Retinal pigment epithelial cell (primary cell): ENCODE measurements at regions not wholly inside any gene's neighbourhood (a gene's known extent, or its start where the extent isn't known, plus 50 kb on each side); places are given as distances from the start of the nearest gene placed in this dataset.

Experiments
- DNase-seq: peaks from one replicate; pipeline ENCODE4 v3.0.0-alpha.2; 2010; ENCODE audit warnings: low read depth
- H3K4me3 ChIP-seq: 2 replicates; pipeline ENCODE4 v1.5.1; 2011; ENCODE audit warnings: mild to moderate bottlenecking, low read length, control low read depth, moderate library complexity
- TF ChIP-seq, protein P1 (sequence below): conservative IDR thresholded peaks from 2 replicates; pipeline ENCODE4 v1.5.1; 2011; ENCODE audit warnings: low read depth, low read length, control low read depth, inconsistent platforms

DNA sequence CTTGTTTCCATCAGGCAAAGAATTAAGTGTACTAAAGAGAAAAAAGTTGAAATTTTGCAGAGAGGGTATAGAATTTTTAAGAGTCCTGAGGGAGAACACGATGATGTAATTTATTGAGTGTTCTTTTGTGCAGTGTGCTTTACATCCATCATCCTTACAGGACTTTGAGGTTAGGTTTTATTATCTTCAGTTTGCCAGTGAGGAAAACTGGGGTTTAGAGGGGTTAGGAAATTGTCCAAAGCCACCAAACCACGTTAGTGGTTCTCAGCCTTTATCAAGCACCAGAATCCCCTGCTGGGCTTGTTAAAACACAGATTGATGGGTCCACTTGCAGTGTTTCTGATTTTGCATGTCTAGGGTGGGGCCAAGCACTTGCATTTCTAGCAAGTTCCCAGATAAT, 277.5 kb downstream of the KCNS3 start:
- DNase-seq, result no peak
- TF ChIP-seq, protein P1, sequence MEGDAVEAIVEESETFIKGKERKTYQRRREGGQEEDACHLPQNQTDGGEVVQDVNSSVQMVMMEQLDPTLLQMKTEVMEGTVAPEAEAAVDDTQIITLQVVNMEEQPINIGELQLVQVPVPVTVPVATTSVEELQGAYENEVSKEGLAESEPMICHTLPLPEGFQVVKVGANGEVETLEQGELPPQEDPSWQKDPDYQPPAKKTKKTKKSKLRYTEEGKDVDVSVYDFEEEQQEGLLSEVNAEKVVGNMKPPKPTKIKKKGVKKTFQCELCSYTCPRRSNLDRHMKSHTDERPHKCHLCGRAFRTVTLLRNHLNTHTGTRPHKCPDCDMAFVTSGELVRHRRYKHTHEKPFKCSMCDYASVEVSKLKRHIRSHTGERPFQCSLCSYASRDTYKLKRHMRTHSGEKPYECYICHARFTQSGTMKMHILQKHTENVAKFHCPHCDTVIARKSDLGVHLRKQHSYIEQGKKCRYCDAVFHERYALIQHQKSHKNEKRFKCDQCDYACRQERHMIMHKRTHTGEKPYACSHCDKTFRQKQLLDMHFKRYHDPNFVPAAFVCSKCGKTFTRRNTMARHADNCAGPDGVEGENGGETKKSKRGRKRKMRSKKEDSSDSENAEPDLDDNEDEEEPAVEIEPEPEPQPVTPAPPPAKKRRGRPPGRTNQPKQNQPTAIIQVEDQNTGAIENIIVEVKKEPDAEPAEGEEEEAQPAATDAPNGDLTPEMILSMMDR, result no peak
- H3K4me3 ChIP-seq, result no peak overlapping the region

DNA sequence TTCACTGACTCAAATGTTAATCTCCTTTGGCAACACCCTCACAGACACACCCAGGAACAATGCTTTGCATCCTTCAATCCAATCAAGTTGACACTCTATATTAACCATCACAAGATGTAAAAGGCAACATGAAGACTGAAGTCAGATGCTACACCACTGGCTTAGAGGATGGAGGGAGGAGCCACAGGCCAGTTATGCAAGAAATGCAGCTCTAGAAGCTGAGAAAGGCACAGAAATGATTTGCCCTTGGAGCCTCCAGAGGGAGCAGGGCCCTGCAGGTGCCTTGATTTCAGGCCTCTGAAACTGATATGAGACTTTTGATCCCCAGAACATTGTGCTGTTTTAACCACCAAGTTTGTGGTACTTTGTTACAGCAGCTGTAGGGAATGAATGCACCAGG, 276.3 kb downstream of the KCNS3 start:
- no peak for DNase-seq
- TF ChIP-seq, protein P1, result peak; percentile 33
- no peak overlapping the region for H3K4me3 ChIP-seq

DNA sequence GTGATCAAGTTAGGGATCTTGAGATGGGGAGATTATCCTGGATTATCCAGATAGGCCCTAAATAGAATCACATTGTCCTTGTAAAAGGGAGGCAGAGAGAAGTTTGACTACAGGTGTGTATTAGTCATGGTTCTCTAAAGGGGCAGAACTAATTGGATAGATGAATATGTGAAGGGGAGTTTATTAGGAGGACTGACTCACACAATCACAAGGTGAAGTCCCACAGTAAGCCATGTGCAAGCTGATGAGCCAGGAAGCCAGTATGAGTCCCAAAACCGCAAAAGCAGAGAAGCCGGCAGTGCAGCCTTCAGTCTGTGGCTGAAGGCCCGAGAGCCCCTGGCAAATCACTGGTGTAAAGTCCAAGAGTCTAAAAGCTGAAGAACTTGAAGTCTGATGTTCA, 275.8 kb downstream of the KCNS3 start:
- H3K4me3 ChIP-seq, result no peak overlapping the region
- TF ChIP-seq, protein P1, result no peak
- DNase-seq, result no peak

DNA sequence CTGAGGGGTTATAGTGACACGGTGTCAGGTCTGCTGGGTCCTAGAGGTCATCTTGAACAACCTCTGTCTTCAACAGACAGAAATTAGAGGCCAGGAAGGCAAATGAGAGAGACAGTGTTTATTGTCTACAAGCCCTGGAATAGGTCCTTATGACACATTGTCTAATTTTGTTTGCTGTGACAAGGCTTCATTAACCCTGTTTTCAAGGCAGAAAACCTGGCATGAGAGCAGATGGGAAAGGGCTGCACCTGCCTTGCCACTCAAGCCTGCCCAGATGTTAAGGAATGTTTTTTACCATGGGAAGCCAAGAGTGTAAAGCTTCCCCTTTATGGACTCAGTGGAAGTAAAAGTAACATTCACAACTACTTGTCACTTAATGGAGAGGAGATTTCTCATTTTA, 275.3 kb downstream of the KCNS3 start:
- no peak overlapping the region for H3K4me3 ChIP-seq
- TF ChIP-seq, protein P1, result no peak
- DNase-seq, result no peak

DNA sequence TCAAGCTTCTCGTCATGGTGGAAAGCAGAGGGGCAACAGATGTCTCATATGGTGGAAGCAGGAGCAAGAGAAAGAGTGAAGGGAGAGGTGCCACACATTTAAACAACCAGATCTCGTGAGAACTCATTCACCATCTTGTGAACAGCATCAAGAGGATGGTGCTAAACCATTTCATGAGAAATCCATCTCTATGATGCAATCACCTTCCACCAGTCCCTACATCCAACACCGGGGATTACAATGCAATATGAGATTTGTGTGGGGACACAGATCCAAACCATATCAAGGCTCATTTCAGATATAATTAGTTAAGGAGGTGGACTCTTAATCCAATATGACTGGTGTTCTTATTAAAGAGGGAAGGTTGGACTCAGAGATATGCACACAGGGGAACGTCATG, 272.8 kb downstream of the KCNS3 start:
- TF ChIP-seq, protein P1, result no peak
- DNase-seq, result no peak
- H3K4me3 ChIP-seq, result no peak overlapping the region

DNA sequence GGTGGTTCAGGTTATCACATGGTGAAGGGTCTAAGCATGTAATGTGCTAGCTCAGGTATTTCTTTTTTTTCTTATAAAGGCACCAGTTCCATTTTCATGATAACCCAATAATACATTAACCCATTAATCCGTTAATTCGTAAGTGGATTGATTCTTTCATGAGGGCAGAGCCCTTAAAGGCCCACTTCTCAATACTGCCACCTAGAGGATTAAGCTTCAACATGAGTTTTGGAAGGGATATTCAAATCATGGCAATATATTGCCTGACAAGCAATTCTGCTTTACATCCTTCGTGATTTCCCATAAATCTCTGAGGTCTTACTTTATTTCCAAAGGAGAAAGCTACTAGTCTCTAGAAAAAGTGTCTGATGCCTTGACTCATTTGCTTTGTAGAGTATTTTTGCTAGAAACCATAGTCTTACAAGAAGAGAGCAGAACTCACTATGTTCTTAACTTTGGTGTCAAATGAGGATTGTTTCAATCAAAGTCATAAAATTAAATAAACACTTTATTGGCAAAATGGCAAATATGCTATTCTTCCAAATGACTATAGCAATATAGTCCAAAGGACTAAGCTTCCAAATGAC, 271.3 kb downstream of the KCNS3 start:
- no peak for DNase-seq
- TF ChIP-seq, protein P1, result peak; percentile 86
- H3K4me3 ChIP-seq, result no peak overlapping the region

DNA sequence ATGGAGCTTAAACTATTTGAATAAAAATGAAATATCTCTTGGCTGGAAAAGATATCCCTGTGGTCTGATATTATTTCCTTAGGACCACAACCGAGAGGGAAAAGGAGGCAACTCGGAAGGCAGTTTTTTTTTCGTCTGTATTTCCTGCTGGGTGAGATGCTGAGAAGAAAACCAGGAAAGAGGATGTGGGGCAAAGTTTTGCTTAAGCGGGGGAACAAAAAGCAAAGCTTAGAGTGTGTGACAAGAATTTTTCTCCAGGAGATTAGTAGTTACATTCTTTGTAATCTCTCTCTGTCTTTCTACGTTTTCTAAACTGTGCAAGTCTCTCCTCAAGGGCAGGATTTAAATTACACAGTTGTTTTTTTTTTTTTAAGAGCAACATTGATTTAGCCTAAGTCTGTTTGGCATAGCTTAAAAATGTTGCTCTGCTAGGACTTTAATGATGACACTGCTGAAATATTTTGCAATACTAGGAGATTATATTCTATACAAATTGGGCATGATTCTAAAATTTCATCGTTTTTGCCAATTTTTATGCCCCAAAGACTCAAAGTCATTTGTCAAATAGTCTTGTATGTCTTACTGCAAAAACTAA, 258.5 kb downstream of the KCNS3 start:
- H3K4me3 ChIP-seq, result no peak overlapping the region
- no peak for DNase-seq
- TF ChIP-seq, protein P1, result no peak
